GM23248 (cell line): ENCODE measurements at regions not wholly inside any gene's neighbourhood (a gene's known extent, or its start where the extent isn't known, plus 50 kb on each side); places are given as distances from the start of the nearest gene placed in this dataset.
A peak's percentile ranks its signal among the peaks of the same experiment; 100 is the strongest.

ENCODE experiments used
- DNase-seq: peaks from one replicate; pipeline ENCODE4 v3.0.0-alpha.2; 2015
- H2AFZ ChIP-seq: fragments of 200-600 bp; sonication (generic); 2 replicates; pipeline ENCODE4 v1.6.1; 2016; ENCODE audit warnings: antibody characterized with exemption
- H3F3A ChIP-seq: fragments of 200-600 bp; sonication (generic); 2 replicates; pipeline ENCODE4 v1.6.1; 2016; ENCODE audit warnings: mild to moderate bottlenecking, antibody characterized with exemption, mixed run types; ENCODE audit not compliant: insufficient read depth
- H3K27ac ChIP-seq: fragments of 200-600 bp; sonication (generic); 2 replicates; pipeline ENCODE4 v1.5.1; 2016; ENCODE audit warnings: mild to moderate bottlenecking
- H3K27me3 ChIP-seq: fragments of 200-600 bp; sonication (generic); replicated peaks from 2 replicates; pipeline ENCODE4 v1.6.1; 2016; ENCODE audit warnings: mild to moderate bottlenecking; ENCODE audit not compliant: insufficient read depth
- H3K36me3 ChIP-seq: fragments of 200-600 bp; sonication (generic); 2 replicates; pipeline ENCODE4 v1.6.1; 2016; ENCODE audit warnings: low read depth, mild to moderate bottlenecking
- H3K4me1 ChIP-seq: fragments of 200-600 bp; sonication (generic); 2 replicates; pipeline ENCODE4 v1.6.1; 2016; ENCODE audit warnings: mild to moderate bottlenecking; ENCODE audit not compliant: insufficient read depth
- H3K4me2 ChIP-seq: fragments of 200-600 bp; sonication (generic); one replicate; pipeline ENCODE4 v1.6.1; 2016; ENCODE audit warnings: mild to moderate bottlenecking; ENCODE audit not compliant: unreplicated experiment
- H3K4me3 ChIP-seq: fragments of 200-600 bp; sonication (generic); 2 replicates; pipeline ENCODE4 v1.5.1; 2016; ENCODE audit warnings: mild to moderate bottlenecking
- H3K79me2 ChIP-seq: fragments of 200-600 bp; sonication (generic); 2 replicates; pipeline ENCODE4 v1.6.1; 2016; ENCODE audit warnings: mild to moderate bottlenecking; ENCODE audit not compliant: insufficient read depth
- H3K9ac ChIP-seq: fragments of 200-600 bp; sonication (generic); 2 replicates; pipeline ENCODE4 v1.6.1; 2016; ENCODE audit warnings: mild to moderate bottlenecking
- H3K9me2 ChIP-seq: fragments of 200-600 bp; sonication (generic); 2 replicates; pipeline ENCODE4 v1.6.1; 2016; ENCODE audit warnings: mixed run types, mild to moderate bottlenecking, moderate library complexity; ENCODE audit not compliant: insufficient read depth
- H3K9me3 ChIP-seq: fragments of 200-600 bp; sonication (generic); one replicate; pipeline ENCODE4 v1.6.1; 2017; ENCODE audit warnings: low read depth
- H4K20me1 ChIP-seq: fragments of 200-600 bp; sonication (generic); 2 replicates; pipeline ENCODE4 v1.6.0; 2016; ENCODE audit not compliant: insufficient read depth
- EZH2 ChIP-seq: fragments of 200-600 bp; sonication (generic); IDR thresholded peaks from 2 replicates; pipeline ENCODE4 v1.6.1; 2018; ENCODE audit warnings: antibody characterized with exemption, mild to moderate bottlenecking; ENCODE audit not compliant: insufficient read depth, poor library complexity, severe bottlenecking
- EZH2phosphoT487 ChIP-seq: fragments of 200-600 bp; sonication (generic); IDR thresholded peaks from 2 replicates; pipeline ENCODE4 v1.6.1; 2018; ENCODE audit warnings: antibody characterized with exemption, moderate library complexity, mild to moderate bottlenecking, low read depth; ENCODE audit not compliant: insufficient read depth
- WGBS, 2 experiments: methylation state at CpG; one replicate each; pipeline ENCODE4 v1.1.6; 2015 to 2017; ENCODE audit warnings: low lambda C conversion rate in 2 of 2, low coverage in 1 of 2; ENCODE audit errors: missing lambda C conversion rate in 2 of 2; 5-methylcytosine and 5-hydroxymethylcytosine counted together
- in situ Hi-C: fragments of 300-500 bp; cut with MboI; formaldehyde crosslinking; loops from 2 replicates; pipeline ENCODE4 v1.15.0; 2020

DNA sequence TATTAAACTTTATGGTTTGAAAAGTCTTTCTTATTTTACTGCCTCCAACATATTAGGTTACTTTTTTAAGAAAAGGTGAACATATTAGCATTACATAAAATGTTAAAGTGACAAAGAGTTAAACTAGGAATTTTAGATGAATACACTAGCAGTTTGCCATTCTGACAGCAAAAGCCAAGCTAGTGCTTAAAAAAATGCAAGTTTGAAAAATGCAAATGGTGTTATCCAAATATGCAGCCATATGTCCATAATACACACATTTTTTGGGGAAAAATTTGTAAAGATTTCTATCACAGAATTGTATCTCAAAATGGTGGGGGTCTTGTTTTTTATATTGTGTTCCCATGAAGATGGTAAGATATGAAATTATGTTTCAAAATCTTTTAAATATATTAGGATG lies 466.1 kb downstream of the FOXG1 start:
- no peaks in the 10 kb centered on the region; the same call in 1 of the 2 replicates for H3K9me2 ChIP-seq
- H4K20me1 ChIP-seq: no peaks in the 10 kb centered on the region
- H3K4me3 ChIP-seq: no peak overlapping the region
- no peak overlapping the region for H3K9ac ChIP-seq
- DNase-seq: no peak
- H3K27me3 ChIP-seq: no peaks in the 10 kb centered on the region
- H3K27ac ChIP-seq: no peak overlapping the region
- in situ Hi-C loops: loop anchor here (25.0 kb wide), 1 partner anchor 980 kb away; no protein-coding TSS in a partner anchor
- no peaks in the 10 kb centered on the region for H3K9me3 ChIP-seq
- peaks cover 34% of the 10 kb centered on the region for H3K4me1 ChIP-seq
- no peak overlapping the region for H2AFZ ChIP-seq
- H3F3A ChIP-seq: peaks cover 18% of the 10 kb centered on the region
- no peaks in the 10 kb centered on the region for H3K36me3 ChIP-seq
- no peaks in the 10 kb centered on the region for H3K79me2 ChIP-seq
- no peak overlapping the region for H3K4me2 ChIP-seq
- no peak for TF ChIP-seq EZH2
- no peak for TF ChIP-seq EZH2phosphoT487

GRCh38 chr14:29233188-29233587 lies 466.6 kb downstream of the FOXG1 start:
- WGBS, 2 experiments: 56 to 59% methylated on average over 4 of the region's 4 CpGs
- H3K27me3 ChIP-seq: no peaks in the 10 kb centered on the region
- TF ChIP-seq EZH2 (no peak), EZH2phosphoT487 (no peak)
- no peaks in the 10 kb centered on the region for H4K20me1 ChIP-seq
- no peak overlapping the region for H3K4me3 ChIP-seq
- no peaks in the 10 kb centered on the region; the same call in 1 of the 2 replicates for H3K9me2 ChIP-seq
- 0 out of 2 replicates have a peak overlapping the region, but pooled peaks have one; percentile 11 for H2AFZ ChIP-seq
- peaks cover 34% of the 10 kb centered on the region for H3K4me1 ChIP-seq
- H3F3A ChIP-seq: peaks cover 23% of the 10 kb centered on the region
- H3K9ac ChIP-seq: no peak overlapping the region
- H3K4me2 ChIP-seq: no peak overlapping the region
- H3K79me2 ChIP-seq: no peaks in the 10 kb centered on the region
- no peaks in the 10 kb centered on the region for H3K9me3 ChIP-seq
- no peaks in the 10 kb centered on the region for H3K36me3 ChIP-seq
- no peak for DNase-seq
- no peak overlapping the region for H3K27ac ChIP-seq
- in situ Hi-C loops: loop anchor here (25.0 kb wide), 1 partner anchor 979 kb away; no protein-coding TSS in a partner anchor

DNA sequence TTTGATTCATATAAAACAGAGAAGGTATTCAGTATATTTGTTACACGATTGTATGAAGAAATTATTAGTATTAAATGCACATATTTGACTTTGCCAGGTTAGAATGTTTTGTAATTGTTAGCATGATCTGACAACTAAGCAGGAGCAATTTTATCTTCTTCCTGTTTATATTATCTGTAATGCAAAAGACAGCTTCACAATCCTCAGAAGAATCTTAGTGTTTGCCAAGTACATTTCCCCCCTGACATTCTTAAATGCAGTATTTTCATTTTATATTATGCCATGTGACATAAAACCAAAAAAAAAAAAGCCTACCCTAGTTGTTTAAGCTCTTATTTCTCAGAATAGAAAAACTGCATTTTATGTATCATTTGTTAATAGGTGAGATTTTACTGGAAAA lies 469.4 kb downstream of the FOXG1 start:
- H3K9me2 ChIP-seq: no peaks in the 10 kb centered on the region; the same call in 1 of the 2 replicates
- TF ChIP-seq EZH2phosphoT487 (no peak), EZH2 (no peak)
- DNase-seq: peak; percentile 16
- in situ Hi-C loops: loop anchor here (25.0 kb wide), 1 partner anchor 976 kb away; no protein-coding TSS in a partner anchor
- H3K36me3 ChIP-seq: no peaks in the 10 kb centered on the region
- peaks cover 44% of the 10 kb centered on the region for H3F3A ChIP-seq
- WGBS, 2 experiments: 73 to 82% methylated on average over 1 of the region's 1 CpG
- peak overlapping the region; percentile 72 for H3K27ac ChIP-seq
- H3K4me2 ChIP-seq: peak overlapping the region; percentile 66
- H3K27me3 ChIP-seq: no peaks in the 10 kb centered on the region
- H3K79me2 ChIP-seq: no peaks in the 10 kb centered on the region
- H3K4me1 ChIP-seq: peaks cover 53% of the 10 kb centered on the region
- no peaks in the 10 kb centered on the region for H4K20me1 ChIP-seq
- H2AFZ ChIP-seq: peak overlapping the region; percentile 19; the same call in 1 of the 2 replicates
- peak overlapping the region; percentile 50 for H3K9ac ChIP-seq
- H3K4me3 ChIP-seq: peak overlapping the region; percentile 44; the same call in 1 of the 2 replicates
- no peaks in the 10 kb centered on the region for H3K9me3 ChIP-seq

DNA sequence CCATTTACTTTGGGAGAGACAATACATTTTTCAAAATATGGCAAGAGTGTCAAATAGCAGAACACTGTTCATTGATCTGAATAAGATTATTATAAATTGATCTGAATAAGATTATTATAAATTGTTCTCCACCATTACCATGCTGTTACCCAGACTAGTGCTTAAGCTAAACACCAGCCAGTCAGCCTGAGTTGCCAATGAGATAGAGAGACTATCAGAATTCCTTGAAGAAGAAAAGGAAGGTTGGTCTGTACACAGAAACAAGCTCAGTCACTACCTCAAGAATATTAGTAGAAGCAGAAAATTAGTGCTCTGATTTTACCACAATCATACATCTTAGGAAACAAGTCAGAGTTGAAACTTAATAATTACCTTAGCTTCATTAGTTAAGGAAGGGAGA lies 469.8 kb downstream of the FOXG1 start:
- H3K9me3 ChIP-seq: no peaks in the 10 kb centered on the region
- H4K20me1 ChIP-seq: no peaks in the 10 kb centered on the region
- H2AFZ ChIP-seq: peak overlapping the region; percentile 19
- H3K36me3 ChIP-seq: no peaks in the 10 kb centered on the region
- no peaks in the 10 kb centered on the region for H3K27me3 ChIP-seq
- peaks cover 57% of the 10 kb centered on the region for H3K4me1 ChIP-seq
- peak overlapping the region; percentile 44 for H3K4me3 ChIP-seq
- peak; percentile 27 for DNase-seq
- peak overlapping the region; percentile 50 for H3K9ac ChIP-seq
- H3F3A ChIP-seq: peaks cover 48% of the 10 kb centered on the region
- H3K27ac ChIP-seq: peak overlapping the region; percentile 72
- H3K9me2 ChIP-seq: no peaks in the 10 kb centered on the region; the same call in 1 of the 2 replicates
- TF ChIP-seq EZH2phosphoT487: no peak
- no peak for TF ChIP-seq EZH2
- no peaks in the 10 kb centered on the region for H3K79me2 ChIP-seq
- peak overlapping the region; percentile 66 for H3K4me2 ChIP-seq
- in situ Hi-C loops: loop anchor here (25.0 kb wide), 1 partner anchor 976 kb away; no protein-coding TSS in a partner anchor
